IMR-90 (cell line): ENCODE measurements at regions not wholly inside any gene's neighbourhood (a gene's known extent, or its start where the extent isn't known, plus 50 kb on each side); places are given as distances from the start of the nearest gene placed in this dataset.
A peak's percentile ranks its signal among the peaks of the same experiment; 100 is the strongest.

Source experiments
- ATAC-seq: fragments of 200-7000 bp; cut with Tn5 transposase; 2 replicates; pipeline ENCODE4 v1.9.1; 2020; ENCODE audit warnings: low read depth, mild to moderate bottlenecking, moderate library complexity
- BruUV-seq: library from RNA; stranded (reverse); fragments of 400-500 nt; replicated peaks from 2 replicates; lab custom pipeline; 2021; lab: Mats Ljungman, UMichigan
- CTCF ChIA-PET: fragments of 300-600 bp; formaldehyde crosslinking; extraction: SDS; loops from one replicate; lab custom pipeline; 2021; ENCODE audit warnings: antibody characterized with exemption; lab: Yijun Ruan, JAX
- POLR2A ChIA-PET: fragments of 300-600 bp; sonication (Branson Sonifier 250); formaldehyde crosslinking; loops from one replicate; lab custom pipeline; 2022; ENCODE audit warnings: antibody characterized with exemption; ENCODE audit not compliant: unreplicated experiment; lab: Charles Lee
- DNase-seq: peaks from one replicate; pipeline ENCODE4 v3.0.0; 2013
- H2AFZ ChIP-seq: replicated peaks from 2 replicates; pipeline ENCODE3; 2013; ENCODE audit warnings: low read length, mild to moderate bottlenecking; ENCODE audit not compliant: poor library complexity
- H2AK5ac ChIP-seq: 2 replicates; pipeline ENCODE4 v1.6.1; 2013; ENCODE audit warnings: low read depth, low read length, inconsistent platforms
- H2AK9ac ChIP-seq: replicated peaks from 2 replicates; pipeline ENCODE3; 2013; ENCODE audit warnings: mild to moderate bottlenecking, low read depth, low read length, moderate library complexity; ENCODE audit not compliant: poor library complexity
- H2BK120ac ChIP-seq: 2 replicates; pipeline ENCODE4 v1.6.1; 2013; ENCODE audit warnings: low read depth, low read length, inconsistent platforms
- H2BK15ac ChIP-seq: 3 replicates; pipeline ENCODE4 v1.6.1; 2013; ENCODE audit warnings: low read depth, low read length, inconsistent platforms
- H2BK20ac ChIP-seq: 2 replicates; pipeline ENCODE4 v1.6.1; 2013; ENCODE audit warnings: low read depth, mild to moderate bottlenecking, inconsistent platforms, low read length, moderate library complexity
- H2BK5ac ChIP-seq: 2 replicates; pipeline ENCODE4 v1.6.1; 2013; ENCODE audit warnings: mild to moderate bottlenecking, low read depth, low read length, inconsistent platforms; ENCODE audit not compliant: poor library complexity, severe bottlenecking
- H3K14ac ChIP-seq: replicated peaks from 2 replicates; pipeline ENCODE4 v1.6.1; 2013; ENCODE audit warnings: low read depth, low read length, inconsistent platforms
- H3K18ac ChIP-seq: 2 replicates; pipeline ENCODE4 v1.6.1; 2013; ENCODE audit warnings: low read depth, low read length, control low read depth
- H3K23ac ChIP-seq: 2 replicates; pipeline ENCODE4 v1.6.1; 2013; ENCODE audit warnings: low read depth, low read length, inconsistent platforms
- H3K27ac ChIP-seq: 2 replicates; pipeline ENCODE4 v1.5.1; 2013; ENCODE audit warnings: mild to moderate bottlenecking, control low read depth, low read length; ENCODE audit not compliant: insufficient read depth
- H3K27me3 ChIP-seq: 2 replicates; pipeline ENCODE4 v1.6.1; 2013; ENCODE audit warnings: low read length; ENCODE audit not compliant: control insufficient read depth, insufficient read depth
- H3K36me3 ChIP-seq: 2 replicates; pipeline ENCODE4 v1.6.1; 2013; ENCODE audit warnings: low read length, mixed read lengths; ENCODE audit not compliant: control insufficient read depth, insufficient read depth
- H3K4ac ChIP-seq: 2 replicates; pipeline ENCODE4 v1.6.1; 2013; ENCODE audit warnings: low read depth, low read length, inconsistent platforms
- H3K4me1 ChIP-seq: 2 replicates; pipeline ENCODE4 v1.6.1; 2013; ENCODE audit warnings: low read length, mixed read lengths; ENCODE audit not compliant: control insufficient read depth, insufficient read depth
- H3K4me2 ChIP-seq: 2 replicates; pipeline ENCODE4 v1.6.1; 2013; ENCODE audit warnings: low read depth, mild to moderate bottlenecking, control low read depth, low read length, moderate library complexity
- H3K4me3 ChIP-seq: 2 replicates; pipeline ENCODE4 v1.5.1; 2013; ENCODE audit warnings: low read depth, mild to moderate bottlenecking, control low read depth, low read length, moderate library complexity; ENCODE audit not compliant: insufficient read depth
- H3K56ac ChIP-seq: 2 replicates; pipeline ENCODE4 v1.6.1; 2013; ENCODE audit warnings: low read length, inconsistent platforms; ENCODE audit not compliant: insufficient read depth; ENCODE audit errors: extremely low read depth
- H3K79me1 ChIP-seq, 2 experiments: 2 replicates each; pipeline ENCODE4 v1.6.1; 2013; ENCODE audit warnings: low read length in 2 of 2, inconsistent platforms in 1 of 2, low read depth in 1 of 2
- H3K9ac ChIP-seq: 2 replicates; pipeline ENCODE4 v1.6.1; 2013; ENCODE audit warnings: low read depth, low read length, control low read depth
- H3K9me1 ChIP-seq: 2 replicates; pipeline ENCODE4 v1.6.1; 2013; ENCODE audit warnings: low read length, inconsistent platforms; ENCODE audit not compliant: insufficient read depth
- H3K9me3 ChIP-seq: 2 replicates; pipeline ENCODE4 v1.6.1; 2013; ENCODE audit warnings: low read length; ENCODE audit not compliant: control insufficient read depth, insufficient read depth
- H4K20me1 ChIP-seq: 2 replicates; pipeline ENCODE4 v1.6.1; 2013; ENCODE audit warnings: low read length, inconsistent platforms; ENCODE audit not compliant: insufficient read depth
- H4K5ac ChIP-seq: 2 replicates; pipeline ENCODE4 v1.6.1; 2013; ENCODE audit warnings: mild to moderate bottlenecking, low read depth, low read length, control low read depth
- H4K8ac ChIP-seq, 2 experiments: 2 replicates each; pipeline ENCODE4 v1.6.1; 2013; ENCODE audit warnings: low read depth in 2 of 2, low read length in 2 of 2, control low read depth in 1 of 2, inconsistent platforms in 1 of 2
- H4K91ac ChIP-seq: 2 replicates; pipeline ENCODE4 v1.6.1; 2013; ENCODE audit warnings: low read depth, low read length, inconsistent platforms; ENCODE audit not compliant: insufficient read depth
- CEBPB ChIP-seq: IDR thresholded peaks from 2 replicates; pipeline ENCODE4 v1.6.1; 2012; ENCODE audit warnings: low read depth, low read length, improper control_type of control experiment
- CHD1 ChIP-seq: IDR thresholded peaks from 2 replicates; pipeline ENCODE4 v1.6.1; 2012; ENCODE audit warnings: low read depth, low read length, improper control_type of control experiment
- FOS ChIP-seq: fragments of 150-350 bp; IDR thresholded peaks from 2 replicates; pipeline ENCODE4 v1.6.1; 2016; ENCODE audit warnings: low read depth, low read length
- MXI1 ChIP-seq: IDR thresholded peaks from 2 replicates; pipeline ENCODE4 v1.6.1; 2012; ENCODE audit warnings: low read depth, mild to moderate bottlenecking, low read length, moderate library complexity, borderline replicate concordance
- NFE2L2 ChIP-seq: fragments of 150-350 bp; IDR thresholded peaks from 2 replicates; pipeline ENCODE4 v1.6.1; 2016; ENCODE audit warnings: low read depth, mild to moderate bottlenecking, low read length
- POLR2A ChIP-seq: IDR thresholded peaks from 2 replicates; pipeline ENCODE4 v1.6.1; 2012; ENCODE audit warnings: mild to moderate bottlenecking, low read depth, low read length
- RAD21 ChIP-seq: IDR thresholded peaks from 2 replicates; pipeline ENCODE4 v1.6.1; 2012; ENCODE audit warnings: low read length, improper control_type of control experiment
- SMC3 ChIP-seq: fragments of 150-350 bp; IDR thresholded peaks from 2 replicates; pipeline ENCODE4 v1.6.1; 2016; ENCODE audit warnings: low read depth, mild to moderate bottlenecking, antibody characterized with exemption, low read length, moderate library complexity
- WGBS, 2 experiments: methylation state at CpG; one replicate each; pipeline versions ENCODE4 v1.1.5 to v1.1.7; 2013; ENCODE audit warnings: missing lambda C conversion rate in 2 of 2; ENCODE audit not compliant: insufficient read length in 1 of 2; ENCODE audit errors: extremely low coverage in 2 of 2; 5-methylcytosine and 5-hydroxymethylcytosine counted together
- dilution Hi-C: fragments of 300-500 bp; cut with HindIII; formaldehyde crosslinking; loops from one replicate; pipeline ENCODE4 v1.14.3; 2018; ENCODE audit warnings: low sequenced_read_pairs; ENCODE audit not compliant: unreplicated experiment
- in situ Hi-C: fragments of 300-500 bp; cut with MboI; formaldehyde crosslinking; loops from 3 replicates; pipeline ENCODE4 v1.14.3; 2019; ENCODE audit warnings: low sequenced_read_pairs, inconsistent platforms, mixed read lengths
- intact Hi-C: fragments of 100-400 bp; cut with micrococcal nuclease; formaldehyde crosslinking; loops from 2 replicates; pipeline ENCODE4 v1.10.0; 2022
- TF ChIP-seq, protein P1 (sequence below): conservative IDR thresholded peaks from 2 replicates; pipeline ENCODE4 v1.5.1; 2012; ENCODE audit warnings: mild to moderate bottlenecking, low read depth, low read length, improper control_type of control experiment
- TF ChIP-seq, protein P2 (sequence below): fragments of 150-350 bp; IDR thresholded peaks from 2 replicates; pipeline ENCODE4 v1.6.1; 2017; ENCODE audit warnings: mild to moderate bottlenecking, antibody characterized with exemption, low read length, low read depth

DNA sequence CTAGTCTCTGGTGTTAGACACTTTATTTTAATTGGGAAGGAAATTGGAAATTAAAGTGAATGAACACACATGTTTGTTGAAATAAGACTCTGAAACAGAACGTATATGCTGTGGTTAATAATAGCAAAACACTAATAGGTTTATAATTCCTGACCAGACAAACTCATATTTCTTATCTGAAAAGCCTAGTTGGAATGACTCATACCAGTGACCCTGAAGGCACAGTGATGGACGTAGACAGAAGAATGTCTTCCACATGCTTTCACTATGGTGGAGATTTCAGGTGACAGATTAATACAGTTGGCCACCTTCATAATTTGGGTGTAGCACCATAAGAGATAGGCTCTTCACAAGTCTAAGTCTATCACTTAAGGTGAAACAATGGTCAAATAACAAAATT, 83.0 kb upstream of the COL11A1 start:
- Histone ChIP-seq H3K18ac (no peak overlapping the region), H3K56ac (no peak overlapping the region), H4K8ac (no peak overlapping the region), H3K4ac (no peak overlapping the region), H2AK9ac (no peak overlapping the region), H3K36me3 (no peaks in the 10 kb centered on the region), H3K4me3 (no peak overlapping the region), H2BK15ac (no peak overlapping the region), H3K4me1 (no peaks in the 10 kb centered on the region), H2BK5ac (no peak overlapping the region), H2AFZ (no peak overlapping the region), H3K14ac (no peak overlapping the region), H4K5ac (no peak overlapping the region), H4K20me1 (no peaks in the 10 kb centered on the region), H3K27ac (no peak overlapping the region), H3K23ac (no peak overlapping the region), H3K79me1 (no peaks in the 10 kb centered on the region), H2AK5ac (no peak overlapping the region), H2BK20ac (no peak overlapping the region), H3K27me3 (no peaks in the 10 kb centered on the region), H4K91ac (no peak overlapping the region), H3K9ac (no peak overlapping the region), H3K9me1 (no peaks in the 10 kb centered on the region), H3K9me3 (no peaks in the 10 kb centered on the region), H2BK120ac (no peak overlapping the region), H3K4me2 (no peak overlapping the region)
- dilution Hi-C loops (no loop called here), intact Hi-C loops (no loop called here), in situ Hi-C loops (no loop called here)
- no peak; the same call in 1 of the 2 replicates for ATAC-seq
- ChIA-PET POLR2A (no interaction called here), CTCF (no interaction called here)
- no TSS peak for BruUV-seq
- peak; percentile 16 for DNase-seq
- TF ChIP-seq RAD21 (no peak), POLR2A (no peak), CHD1 (no peak), NFE2L2 (no peak), FOS (no peak), MXI1 (no peak), CEBPB (no peak), SMC3 (no peak)
- TF ChIP-seq, protein P1, sequence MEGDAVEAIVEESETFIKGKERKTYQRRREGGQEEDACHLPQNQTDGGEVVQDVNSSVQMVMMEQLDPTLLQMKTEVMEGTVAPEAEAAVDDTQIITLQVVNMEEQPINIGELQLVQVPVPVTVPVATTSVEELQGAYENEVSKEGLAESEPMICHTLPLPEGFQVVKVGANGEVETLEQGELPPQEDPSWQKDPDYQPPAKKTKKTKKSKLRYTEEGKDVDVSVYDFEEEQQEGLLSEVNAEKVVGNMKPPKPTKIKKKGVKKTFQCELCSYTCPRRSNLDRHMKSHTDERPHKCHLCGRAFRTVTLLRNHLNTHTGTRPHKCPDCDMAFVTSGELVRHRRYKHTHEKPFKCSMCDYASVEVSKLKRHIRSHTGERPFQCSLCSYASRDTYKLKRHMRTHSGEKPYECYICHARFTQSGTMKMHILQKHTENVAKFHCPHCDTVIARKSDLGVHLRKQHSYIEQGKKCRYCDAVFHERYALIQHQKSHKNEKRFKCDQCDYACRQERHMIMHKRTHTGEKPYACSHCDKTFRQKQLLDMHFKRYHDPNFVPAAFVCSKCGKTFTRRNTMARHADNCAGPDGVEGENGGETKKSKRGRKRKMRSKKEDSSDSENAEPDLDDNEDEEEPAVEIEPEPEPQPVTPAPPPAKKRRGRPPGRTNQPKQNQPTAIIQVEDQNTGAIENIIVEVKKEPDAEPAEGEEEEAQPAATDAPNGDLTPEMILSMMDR: no peak
- TF ChIP-seq, protein P2, sequence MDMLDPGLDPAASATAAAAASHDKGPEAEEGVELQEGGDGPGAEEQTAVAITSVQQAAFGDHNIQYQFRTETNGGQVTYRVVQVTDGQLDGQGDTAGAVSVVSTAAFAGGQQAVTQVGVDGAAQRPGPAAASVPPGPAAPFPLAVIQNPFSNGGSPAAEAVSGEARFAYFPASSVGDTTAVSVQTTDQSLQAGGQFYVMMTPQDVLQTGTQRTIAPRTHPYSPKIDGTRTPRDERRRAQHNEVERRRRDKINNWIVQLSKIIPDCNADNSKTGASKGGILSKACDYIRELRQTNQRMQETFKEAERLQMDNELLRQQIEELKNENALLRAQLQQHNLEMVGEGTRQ: no peak
- WGBS, 2 experiments: no CpG with 5 or more reads among the region's 2 CpGs
